ENCODE measurements at regions not wholly inside any gene's neighbourhood (a gene's known extent, or its start where the extent isn't known, plus 50 kb on each side); places are given as distances from the start of the nearest gene placed in this dataset.

GRCh38 chr22:27286711-27287110 lies 514.8 kb downstream of the MN1 start:
- 48% methylated on average over 5 of the region's 5 CpGs for WGBS

DNA sequence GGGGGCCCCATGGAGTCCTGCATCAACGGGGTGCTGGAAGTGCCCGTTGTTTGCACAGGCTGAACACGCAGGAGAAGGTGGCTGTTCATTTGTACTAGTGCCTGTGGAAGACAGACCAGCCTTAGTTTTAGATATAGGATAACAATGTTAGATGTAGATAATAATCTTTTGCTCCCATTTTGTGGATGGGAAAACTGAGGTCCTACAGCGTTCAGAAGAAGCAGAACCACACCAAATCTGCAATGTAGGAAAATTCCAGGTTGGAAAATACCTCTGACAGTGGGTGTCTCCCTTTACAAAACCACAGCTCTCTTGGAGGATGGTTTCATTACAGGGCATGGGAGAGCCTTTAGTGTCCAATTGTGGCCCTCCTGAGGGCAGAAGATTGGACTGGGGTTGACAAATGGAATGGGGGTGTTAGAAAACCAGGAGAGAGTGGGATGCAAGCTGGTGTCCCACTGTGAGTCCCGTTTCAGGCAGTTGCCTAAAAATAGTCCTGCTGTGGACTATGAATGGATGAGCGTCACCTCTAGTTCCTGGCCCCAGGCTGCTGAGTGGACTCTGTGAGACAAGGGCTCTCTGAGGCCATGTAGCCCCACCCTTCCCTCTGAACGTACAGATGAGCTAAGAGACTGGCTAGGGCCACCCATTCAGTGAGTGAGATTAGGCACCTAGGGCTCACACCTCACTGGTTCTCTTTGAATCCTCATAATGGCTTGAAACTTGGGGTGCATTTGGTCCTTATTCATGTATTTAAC lies 508.8 kb downstream of the MN1 start:
- peaks cover 2% of the 10 kb centered on the region for H3K27me3 ChIP-seq (replicated peaks; ENCODE audit: insufficient read depth)
- TF ChIP-seq POLR2AphosphoS5 (IDR thresholded peaks at IDR 0.05) (no peak), CTCF (IDR thresholded peaks at IDR 0.05) (no peak), POLR2A (IDR thresholded peaks at IDR 0.05) (no peak)
- 79% methylated on average over 7 of the region's 7 CpGs for WGBS

More at GRCh38 chr22:27286711-27287110, 514.8 kb downstream of the MN1 start:
- H3K27me3 ChIP-seq (replicated peaks; ENCODE audit: insufficient read depth), result no peaks in the 10 kb centered on the region
- no peak overlapping the region for H3K27ac ChIP-seq
- H3K36me3 ChIP-seq, result no peaks in the 10 kb centered on the region
- intact Hi-C loops (cut with DNase I), result no loop called here
- H3K9me3 ChIP-seq, result no peaks in the 10 kb centered on the region
- DNase-seq (ENCODE audit: low spot score), result no peak
- no peak overlapping the region for H3K4me3 ChIP-seq
- no peak for TF ChIP-seq POLR2A (IDR thresholded peaks at IDR 0.05)
- TF ChIP-seq CTCF (IDR thresholded peaks at IDR 0.05), result no peak
- no peak for TF ChIP-seq POLR2AphosphoS5 (IDR thresholded peaks at IDR 0.05)
- H3K4me1 ChIP-seq (replicated peaks), result no peaks in the 10 kb centered on the region

GRCh38 chr22:27293721-27294445 lies 507.7 kb downstream of the MN1 start:
- TF ChIP-seq POLR2AphosphoS5 (IDR thresholded peaks at IDR 0.05), result no peak
- TF ChIP-seq CTCF (IDR thresholded peaks at IDR 0.05), result no peak
- no peak for TF ChIP-seq POLR2A (IDR thresholded peaks at IDR 0.05)
- 81% methylated on average over 12 of the region's 12 CpGs for WGBS
- Histone ChIP-seq H3K4me1 (replicated peaks) (no peaks in the 10 kb centered on the region), H3K36me3 (no peaks in the 10 kb centered on the region), H3K27me3 (replicated peaks; ENCODE audit: insufficient read depth) (peaks cover 2% of the 10 kb centered on the region), H3K4me3 (no peak overlapping the region), H3K27ac (no peak overlapping the region), H3K9me3 (no peaks in the 10 kb centered on the region)
- no peak for DNase-seq (ENCODE audit: low spot score)
- intact Hi-C loops (cut with DNase I), result no loop called here

More for the DNA sequence above, 508.8 kb downstream of the MN1 start:
- Histone ChIP-seq H3K36me3 (no peaks in the 10 kb centered on the region), H3K4me1 (replicated peaks) (no peaks in the 10 kb centered on the region), H3K9me3 (no peaks in the 10 kb centered on the region), H3K4me3 (no peak overlapping the region), H3K27ac (no peak overlapping the region)
- DNase-seq (ENCODE audit: low spot score), result no peak
- intact Hi-C loops (cut with DNase I), result no loop called here

DNA sequence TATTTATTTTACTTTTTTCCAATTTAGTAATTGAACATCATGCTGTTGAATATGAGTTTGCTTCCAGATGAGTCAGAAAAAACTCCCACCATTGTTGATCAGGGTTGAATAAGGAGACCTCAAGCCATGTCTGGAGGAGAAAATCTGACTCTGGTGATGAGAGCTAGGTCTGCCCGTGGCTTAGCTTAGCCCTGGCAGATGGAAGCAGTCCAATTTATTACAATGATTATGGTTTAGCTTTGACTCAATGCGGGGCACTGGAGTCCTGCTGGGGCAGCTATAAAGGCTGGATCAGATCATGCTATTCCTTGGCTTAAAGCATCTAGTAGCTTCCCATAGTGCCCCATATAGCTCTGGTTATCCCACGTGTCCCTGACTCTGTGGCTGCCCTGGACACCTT lies 506.5 kb downstream of the MN1 start:
- WGBS, result 73% methylated on average over 3 of the region's 3 CpGs
- Histone ChIP-seq H3K36me3 (no peaks in the 10 kb centered on the region), H3K27me3 (replicated peaks; ENCODE audit: insufficient read depth) (peaks cover 5% of the 10 kb centered on the region), H3K9me3 (no peaks in the 10 kb centered on the region), H3K4me1 (replicated peaks) (no peaks in the 10 kb centered on the region), H3K4me3 (no peak overlapping the region), H3K27ac (no peak overlapping the region)
- TF ChIP-seq POLR2A (IDR thresholded peaks at IDR 0.05) (no peak), POLR2AphosphoS5 (IDR thresholded peaks at IDR 0.05) (no peak), CTCF (IDR thresholded peaks at IDR 0.05) (no peak)
- DNase-seq (ENCODE audit: low spot score), result no peak
- intact Hi-C loops (cut with DNase I), result no loop called here

All from prostate gland (tissue), 2 donors.